Fibroblast of the aortic adventitia (primary cell): ENCODE measurements at regions not wholly inside any gene's neighbourhood (a gene's known extent, or its start where the extent isn't known, plus 50 kb on each side); places are given as distances from the start of the nearest gene placed in this dataset.

Source experiments
- DNase-seq: peaks from one replicate; pipeline ENCODE4 v3.0.0-alpha.2; 2010; ENCODE audit warnings: low read depth
- H3K4me3 ChIP-seq: 2 replicates; pipeline ENCODE4 v1.5.1; 2011; ENCODE audit warnings: low read depth, mild to moderate bottlenecking, control low read depth, low read length, moderate library complexity
- TF ChIP-seq, protein P1 (sequence below): IDR thresholded peaks from 2 replicates; pipeline ENCODE4 v1.5.1; 2011; ENCODE audit warnings: mild to moderate bottlenecking, low read length, control low read depth, inconsistent platforms; ENCODE audit not compliant: insufficient read depth

DNA sequence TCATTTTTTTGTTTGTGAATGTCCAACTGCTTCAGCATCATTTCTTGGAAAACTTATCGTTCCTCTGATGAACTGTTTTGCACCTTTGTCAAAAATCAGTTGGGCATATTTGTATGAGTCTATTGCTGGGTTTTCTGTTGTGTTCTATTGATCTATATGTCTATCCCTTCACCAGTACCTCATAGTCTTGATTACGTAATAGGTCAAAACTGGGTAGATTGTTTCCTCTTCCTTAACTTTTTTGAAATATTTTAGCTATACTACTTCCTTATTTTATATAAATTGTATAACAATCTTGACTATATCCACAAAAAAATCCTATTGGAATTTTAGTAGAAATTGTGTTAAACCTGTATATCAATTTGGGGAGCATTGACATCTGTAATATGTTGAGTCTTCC is 104.1 kb upstream of the PALS2 start:
- DNase-seq, result no peak
- TF ChIP-seq, protein P1, sequence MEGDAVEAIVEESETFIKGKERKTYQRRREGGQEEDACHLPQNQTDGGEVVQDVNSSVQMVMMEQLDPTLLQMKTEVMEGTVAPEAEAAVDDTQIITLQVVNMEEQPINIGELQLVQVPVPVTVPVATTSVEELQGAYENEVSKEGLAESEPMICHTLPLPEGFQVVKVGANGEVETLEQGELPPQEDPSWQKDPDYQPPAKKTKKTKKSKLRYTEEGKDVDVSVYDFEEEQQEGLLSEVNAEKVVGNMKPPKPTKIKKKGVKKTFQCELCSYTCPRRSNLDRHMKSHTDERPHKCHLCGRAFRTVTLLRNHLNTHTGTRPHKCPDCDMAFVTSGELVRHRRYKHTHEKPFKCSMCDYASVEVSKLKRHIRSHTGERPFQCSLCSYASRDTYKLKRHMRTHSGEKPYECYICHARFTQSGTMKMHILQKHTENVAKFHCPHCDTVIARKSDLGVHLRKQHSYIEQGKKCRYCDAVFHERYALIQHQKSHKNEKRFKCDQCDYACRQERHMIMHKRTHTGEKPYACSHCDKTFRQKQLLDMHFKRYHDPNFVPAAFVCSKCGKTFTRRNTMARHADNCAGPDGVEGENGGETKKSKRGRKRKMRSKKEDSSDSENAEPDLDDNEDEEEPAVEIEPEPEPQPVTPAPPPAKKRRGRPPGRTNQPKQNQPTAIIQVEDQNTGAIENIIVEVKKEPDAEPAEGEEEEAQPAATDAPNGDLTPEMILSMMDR, result no peak
- no peak overlapping the region for H3K4me3 ChIP-seq

- no peak for DNase-seq
- no peak overlapping the region for H3K4me3 ChIP-seq
- TF ChIP-seq, protein P1, result no peak
Measured at GRCh38 chr7:24472093-24472492, 101.2 kb upstream of the PALS2 start.

DNA sequence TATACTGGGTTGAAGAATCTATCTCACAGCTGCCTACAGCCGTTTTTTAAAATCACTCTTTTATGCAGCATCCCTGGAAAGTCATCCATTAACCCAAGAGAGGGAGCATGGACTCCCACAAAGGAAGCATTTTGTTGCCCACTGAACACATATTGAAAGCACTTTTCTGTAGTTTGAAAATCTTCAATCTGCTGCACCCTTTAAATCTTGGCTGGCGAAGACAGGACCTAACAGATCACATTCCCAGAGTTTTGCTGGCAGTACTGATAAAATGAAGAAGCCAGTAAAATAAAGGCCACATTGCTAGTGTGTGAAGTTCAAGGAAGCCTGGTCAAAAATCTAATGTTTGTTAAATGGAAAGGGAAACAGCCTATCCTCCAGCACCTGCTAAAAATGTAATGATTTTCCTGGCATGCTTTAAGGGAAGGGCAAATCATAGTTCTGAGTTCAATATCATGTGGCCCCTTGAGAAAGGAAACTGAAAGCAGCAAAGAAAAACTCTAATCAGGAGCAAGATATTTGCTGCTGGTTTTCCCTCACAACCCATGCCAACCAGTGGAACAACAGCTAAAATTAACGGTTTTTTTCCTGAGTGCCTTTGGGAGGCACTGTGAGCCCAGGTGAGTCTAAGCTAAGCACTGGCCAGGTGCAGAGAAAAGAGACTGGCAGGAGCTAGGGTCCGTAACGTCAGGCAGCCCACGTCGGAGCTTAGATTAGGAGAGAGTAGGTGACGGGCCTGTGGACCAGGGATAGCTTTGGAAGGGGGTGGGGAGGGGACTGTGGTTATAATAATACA is 97.9 kb upstream of the PALS2 start:
- no peak overlapping the region for H3K4me3 ChIP-seq
- DNase-seq, result no peak
- TF ChIP-seq, protein P1, result no peak

- no peak overlapping the region for H3K4me3 ChIP-seq
- DNase-seq, result no peak
- TF ChIP-seq, protein P1, result no peak
Measured at GRCh38 chr7:24476227-24476626, 97.0 kb upstream of the PALS2 start.

DNA sequence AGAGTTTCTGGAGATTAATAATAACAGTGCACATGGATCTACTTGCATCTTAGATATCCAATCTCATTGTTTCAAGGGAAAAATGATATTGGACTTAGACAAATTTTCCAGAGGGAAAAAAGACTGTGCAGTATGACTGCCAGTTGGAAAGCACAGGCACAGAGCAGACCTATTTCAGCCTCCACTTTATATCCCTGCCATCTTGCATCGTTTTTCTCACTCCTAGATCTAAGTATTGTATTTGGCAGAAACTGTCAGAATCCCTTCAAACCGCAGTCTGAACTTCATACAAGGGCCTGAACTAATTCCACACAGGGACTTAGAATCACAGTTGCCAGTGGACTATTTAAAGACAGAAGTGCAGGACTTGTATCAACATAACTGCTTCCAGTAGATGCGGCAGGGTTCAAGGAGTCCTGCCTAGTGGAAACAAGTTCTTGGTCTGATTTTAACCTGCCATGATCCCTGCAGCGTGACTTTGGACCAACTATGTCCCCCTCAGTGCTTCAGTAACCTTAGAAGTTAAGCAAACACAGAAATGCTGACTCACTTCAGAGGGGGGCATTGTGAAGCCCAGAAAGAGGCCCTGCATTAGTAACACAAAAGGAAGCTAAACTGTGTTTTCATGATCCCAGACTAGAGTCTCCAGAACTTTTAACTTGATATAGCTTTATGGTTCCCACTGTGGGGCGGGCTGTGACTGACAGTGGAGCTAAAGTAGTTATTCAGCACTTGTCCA is 95.7 kb upstream of the PALS2 start:
- peak; percentile 90 for DNase-seq
- no peak overlapping the region for H3K4me3 ChIP-seq
- TF ChIP-seq, protein P1, result no peak

- TF ChIP-seq, protein P1, result no peak
- H3K4me3 ChIP-seq, result no peak overlapping the region
- DNase-seq, result no peak
Measured at GRCh38 chr7:24478137-24478655, 95.1 kb upstream of the PALS2 start.
